CD4-positive, alpha-beta T cell (primary cell): ENCODE measurements at regions not wholly inside any gene's neighbourhood (a gene's known extent, or its start where the extent isn't known, plus 50 kb on each side); places are given as distances from the start of the nearest gene placed in this dataset.

ENCODE experiments used
- ATAC-seq: fragments of 200-7000 bp; cut with Tn5 transposase; one replicate; pipeline ENCODE4 v1.10.0; 2022; ENCODE audit warnings: mild to moderate bottlenecking; ENCODE audit not compliant: poor library complexity
- CTCF ChIA-PET: fragments of 350-600 bp; sonication (Branson Sonifier 250); formaldehyde crosslinking; loops from one replicate; lab custom pipeline; 2021; ENCODE audit warnings: antibody characterized with exemption, inconsistent platforms; lab: Charles Lee
- POLR2A ChIA-PET: fragments of 350-600 bp; sonication (Branson Sonifier 250); formaldehyde crosslinking; loops from one replicate; lab custom pipeline; 2021; ENCODE audit warnings: antibody characterized with exemption, inconsistent platforms; lab: Charles Lee
- DNase-seq, 14 experiments: peaks; one replicate each; pipeline ENCODE4 v3.0.0-alpha.2; 2013 to 2020; ENCODE audit warnings: mixed read lengths in 2 of 14
- H3K27ac ChIP-seq, 2 donors: one replicate each; pipeline versions ENCODE4 v1.5.1 to v1.7.0; 2013; ENCODE audit warnings: low read length in 2 of 2, low read depth in 1 of 2, mild to moderate bottlenecking in 1 of 2
- H3K27me3 ChIP-seq, 2 experiments: 1 replicate in 1 of 2; 2 replicates in 1 of 2; pipeline versions ENCODE4 v1.6.1 to v1.7.0; 2013; ENCODE audit warnings: low read length in 2 of 2, control low read depth in 1 of 2, mild to moderate bottlenecking in 1 of 2, moderate library complexity in 1 of 2; ENCODE audit not compliant: insufficient read depth in 2 of 2, control insufficient read depth in 1 of 2
- H3K36me3 ChIP-seq: one replicate; pipeline ENCODE4 v1.6.1; 2013; ENCODE audit warnings: low read length, control low read depth; ENCODE audit not compliant: insufficient read depth
- H3K4me1 ChIP-seq: one replicate; pipeline ENCODE4 v1.6.1; 2013; ENCODE audit warnings: low read length, control low read depth; ENCODE audit not compliant: insufficient read depth
- H3K4me3 ChIP-seq: one replicate; pipeline ENCODE4 v1.5.1; 2013; ENCODE audit warnings: mild to moderate bottlenecking, low read length, moderate library complexity
- H3K9me3 ChIP-seq, 2 experiments: 1 replicate in 1 of 2; 2 replicates in 1 of 2; pipeline versions ENCODE4 v1.6.1 to v1.7.0; 2013; ENCODE audit warnings: low read length in 2 of 2, mild to moderate bottlenecking in 2 of 2, control low read depth in 1 of 2, moderate library complexity in 1 of 2; ENCODE audit not compliant: control insufficient read depth in 1 of 2, insufficient read depth in 1 of 2
- H3K27ac Mint-ChIP-seq: one replicate; pipeline ENCODE4 v1.8.0; 2020; ENCODE audit warnings: mixed read lengths
- H3K27me3 Mint-ChIP-seq: one replicate; pipeline ENCODE4 v1.8.0; 2021; ENCODE audit warnings: mixed read lengths
- H3K36me3 Mint-ChIP-seq: one replicate; pipeline ENCODE4 v1.8.0; 2021; ENCODE audit warnings: low read depth, mixed read lengths
- H3K4me1 Mint-ChIP-seq: one replicate; pipeline ENCODE4 v1.8.0; 2021; ENCODE audit warnings: low read depth, mixed read lengths
- H3K4me3 Mint-ChIP-seq: one replicate; pipeline ENCODE4 v1.8.0; 2020; ENCODE audit warnings: mild to moderate bottlenecking, mixed read lengths
- H3K9me3 Mint-ChIP-seq: one replicate; pipeline ENCODE4 v1.8.0; 2020; ENCODE audit warnings: mixed read lengths
- CTCF ChIP-seq: fragments of 200-600 bp; IDR thresholded peaks from one replicate; pipeline ENCODE4 v1.8.0; 2022; ENCODE audit warnings: antibody characterized with exemption, mild to moderate bottlenecking
- intact Hi-C, 2 experiments: fragments of 100-400 bp; cut with DNase I in 1 of 2; cut with micrococcal nuclease in 1 of 2; formaldehyde crosslinking; loops; one replicate each; pipeline versions ENCODE4 v1.15.1 to v1.9.0; 2023 to 2025; cut with DNase I, micrococcal nuclease

GRCh38 chr7:96591159-96591899 is 118.3 kb downstream of the SEM1 start:
- Mint-ChIP-seq H3K4me1 (no peaks in the 10 kb centered on the region), H3K27ac (no peak overlapping the region), H3K9me3 (no peaks in the 10 kb centered on the region), H3K36me3 (no peaks in the 10 kb centered on the region), H3K4me3 (no peak overlapping the region), H3K27me3 (peaks cover 18% of the 10 kb centered on the region)
- no peaks in the 10 kb centered on the region for H3K9me3 ChIP-seq
- no peak for TF ChIP-seq CTCF
- ChIA-PET CTCF (no interaction called here), POLR2A (no interaction called here)
- intact Hi-C loops: no loop called here
- H3K4me1 ChIP-seq: no peaks in the 10 kb centered on the region
- H3K27ac ChIP-seq: no peak overlapping the region
- DNase-seq (no peak), ATAC-seq (no peak)
- no peak overlapping the region for H3K4me3 ChIP-seq
- H3K36me3 ChIP-seq: no peaks in the 10 kb centered on the region
- H3K27me3 ChIP-seq: peaks cover 4 to 6% of the 10 kb centered on the region in 2 experiments

DNA sequence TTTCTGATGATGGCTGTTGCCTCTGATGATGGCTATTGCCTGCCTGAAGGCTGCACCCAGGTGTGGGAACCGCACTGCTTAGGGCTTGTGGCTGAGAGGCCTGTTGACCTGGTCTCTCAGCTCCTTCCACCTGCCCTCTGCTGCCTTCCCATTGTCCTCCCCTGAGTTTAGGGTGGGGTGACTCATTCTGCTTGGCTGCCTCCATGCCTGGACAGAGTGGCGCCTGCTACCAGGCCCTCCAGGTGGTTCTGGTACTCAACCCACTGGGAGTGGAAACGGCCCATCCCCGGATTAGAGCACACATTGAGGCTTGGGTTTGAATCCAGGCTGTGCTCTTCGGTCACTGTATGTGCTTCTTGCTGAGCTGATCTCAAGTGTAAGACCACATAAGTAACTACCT is 120.6 kb downstream of the SEM1 start:
- no peaks in the 10 kb centered on the region for H3K36me3 ChIP-seq
- POLR2A ChIA-PET: no interaction called here
- no peak overlapping the region for H3K27ac Mint-ChIP-seq
- no peaks in the 10 kb centered on the region for H3K36me3 Mint-ChIP-seq
- no peak for TF ChIP-seq CTCF
- no peaks in the 10 kb centered on the region for H3K4me1 Mint-ChIP-seq
- intact Hi-C loops: no loop called here
- no peaks in the 10 kb centered on the region for H3K9me3 Mint-ChIP-seq
- no peak overlapping the region for H3K4me3 Mint-ChIP-seq
- CTCF ChIA-PET: interaction anchor here (0.6 kb wide), 1 partner anchor 283 kb away, joined by 3 read pairs; no protein-coding TSS in a partner anchor
- peaks cover 13% of the 10 kb centered on the region for H3K27me3 Mint-ChIP-seq
- no peak for ATAC-seq
- H3K27me3 ChIP-seq: peaks cover 4 to 6% of the 10 kb centered on the region in 2 experiments
- DNase-seq: no peak
- no peaks in the 10 kb centered on the region for H3K4me1 ChIP-seq
- no peak overlapping the region for H3K27ac ChIP-seq
- no peak overlapping the region for H3K4me3 ChIP-seq
- H3K9me3 ChIP-seq: no peaks in the 10 kb centered on the region

DNA sequence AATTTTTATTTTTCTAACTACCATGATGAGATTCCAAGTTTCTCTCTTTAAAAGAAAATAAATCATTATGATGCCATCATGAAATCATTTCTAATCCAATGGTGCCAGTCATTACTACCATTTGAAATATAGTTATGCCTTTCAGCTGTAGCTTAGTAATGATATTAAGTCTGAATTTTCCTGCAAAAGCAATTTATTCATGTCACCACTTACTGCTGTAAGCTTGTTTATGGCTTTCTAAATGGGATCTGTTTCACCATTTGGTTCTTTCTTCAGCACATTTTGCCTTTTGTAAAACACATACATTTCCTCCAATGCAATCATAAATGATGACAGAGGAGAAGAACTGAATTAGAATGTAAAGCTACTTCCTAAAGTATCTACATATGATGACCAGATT is 130.5 kb downstream of the SEM1 start:
- Mint-ChIP-seq H3K27ac (no peak overlapping the region), H3K4me1 (no peaks in the 10 kb centered on the region), H3K36me3 (no peaks in the 10 kb centered on the region), H3K27me3 (peaks cover 18% of the 10 kb centered on the region), H3K9me3 (peaks cover 2% of the 10 kb centered on the region), H3K4me3 (no peak overlapping the region)
- no peak for TF ChIP-seq CTCF
- ATAC-seq (no peak), DNase-seq (no peak)
- ChIA-PET CTCF (no interaction called here), POLR2A (no interaction called here)
- Histone ChIP-seq H3K27me3 (peaks cover 0 to 4% of the 10 kb centered on the region in 2 experiments), H3K4me3 (no peak overlapping the region), H3K27ac (no peak overlapping the region), H3K36me3 (no peaks in the 10 kb centered on the region), H3K4me1 (no peaks in the 10 kb centered on the region), H3K9me3 (peaks cover 0 to 5% of the 10 kb centered on the region in 2 experiments)
- intact Hi-C loops: no loop called here
